ENCODE measurements at regions not wholly inside any gene's neighbourhood (a gene's known extent, or its start where the extent isn't known, plus 50 kb on each side); places are given as distances from the start of the nearest gene placed in this dataset.

GRCh38 chr5:57655228-57655627 lies 172.6 kb upstream of the ACTBL2 start:
- no peak overlapping the region for H3K4me3 ChIP-seq
- TF ChIP-seq POLR2A (IDR thresholded peaks at IDR 0.05) (no peak), CTCF (IDR thresholded peaks at IDR 0.05 in 8 of 11, conservative IDR thresholded peaks at IDR 0.05 in 3 of 11) (no peak), POLR2AphosphoS5 (IDR thresholded peaks at IDR 0.05) (no peak)
- peaks cover 0 to 3% (median 0%) of the 10 kb centered on the region in 8 donors for H3K9me3 ChIP-seq
- intact Hi-C loops (cut with DNase I; ENCODE audit: low total_unique reads), result loop anchor here (10.0 kb wide), 1 partner anchor 810 kb away; the partner anchor contains the start of gene PLK2
- H3K27ac ChIP-seq, result no peak overlapping the region
- WGBS, 5 donors, result 69 to 89% (median 83%) methylated on average over 4 of the region's 4 CpGs
- H3K36me3 ChIP-seq, result no peaks in the 10 kb centered on the region
- no peak for DNase-seq
- no peaks in the 10 kb centered on the region for H3K27me3 ChIP-seq (replicated peaks in 1 of 7)
- H3K4me1 ChIP-seq, result no peaks in the 10 kb centered on the region

- Histone ChIP-seq H3K4me1 (no peaks in the 10 kb centered on the region), H3K36me3 (no peaks in the 10 kb centered on the region), H3K27ac (no peak overlapping the region), H3K9me3 (peaks cover 0 to 3% (median 0%) of the 10 kb centered on the region in 8 donors), H3K4me3 (no peak overlapping the region), H3K27me3 (replicated peaks in 1 of 7) (no peaks in the 10 kb centered on the region)
- intact Hi-C loops (cut with DNase I; ENCODE audit: low total_unique reads), result loop anchor here (10.0 kb wide), 1 partner anchor 811 kb away; the partner anchor contains the start of gene PLK2
- DNase-seq, result no peak
- TF ChIP-seq POLR2A (IDR thresholded peaks at IDR 0.05), result no peak
- no peak for TF ChIP-seq POLR2AphosphoS5 (IDR thresholded peaks at IDR 0.05)
- TF ChIP-seq CTCF (IDR thresholded peaks at IDR 0.05 in 8 of 11, conservative IDR thresholded peaks at IDR 0.05 in 3 of 11), result no peak
- 62 to 80% (median 69%) methylated on average over 3 of the region's 3 CpGs for WGBS, 5 donors
Measured at GRCh38 chr5:57653636-57654290, 171.2 kb upstream of the ACTBL2 start.

GRCh38 chr5:57651127-57651526 lies 168.5 kb upstream of the ACTBL2 start:
- WGBS, 5 donors, result 84 to 100% (median 85%) methylated on average over 1 of the region's 1 CpG
- DNase-seq, result no peak
- H3K36me3 ChIP-seq, result no peaks in the 10 kb centered on the region
- no peak overlapping the region for H3K4me3 ChIP-seq
- intact Hi-C loops (cut with DNase I; ENCODE audit: low total_unique reads), result loop anchor here (10.0 kb wide), 1 partner anchor 814 kb away; the partner anchor contains the start of gene PLK2
- no peaks in the 10 kb centered on the region for H3K4me1 ChIP-seq
- H3K27ac ChIP-seq, result no peak overlapping the region
- TF ChIP-seq POLR2AphosphoS5 (IDR thresholded peaks at IDR 0.05), result no peak
- TF ChIP-seq POLR2A (IDR thresholded peaks at IDR 0.05), result no peak
- TF ChIP-seq CTCF (IDR thresholded peaks at IDR 0.05 in 8 of 11, conservative IDR thresholded peaks at IDR 0.05 in 3 of 11), result no peak
- H3K27me3 ChIP-seq (replicated peaks in 1 of 7), result no peaks in the 10 kb centered on the region
- H3K9me3 ChIP-seq, result peaks cover 0 to 13% (median 5%) of the 10 kb centered on the region in 8 donors

- whole genome bisulfite sequencing, 5 donors, result 64 to 90% (median 76%) methylated on average over 6 of the region's 6 CpGs
- Histone ChIP-seq H3K4me3 (no peak overlapping the region), H3K36me3 (no peaks in the 10 kb centered on the region), H3K9me3 (peaks cover 0 to 13% (median 5%) of the 10 kb centered on the region in 8 donors), H3K4me1 (no peaks in the 10 kb centered on the region), H3K27me3 (replicated peaks in 1 of 7) (no peaks in the 10 kb centered on the region), H3K27ac (no peak overlapping the region)
- intact Hi-C loops (cut with DNase I; ENCODE audit: low total_unique reads), result loop anchor here (10.0 kb wide), 1 partner anchor 814 kb away; the partner anchor contains the start of gene PLK2
- DNase-seq, result no peak
- peak; percentile 14 to 69 (median 53) for TF ChIP-seq CTCF (IDR thresholded peaks at IDR 0.05 in 8 of 11, conservative IDR thresholded peaks at IDR 0.05 in 3 of 11)
- no peak for TF ChIP-seq POLR2AphosphoS5 (IDR thresholded peaks at IDR 0.05)
Measured at GRCh38 chr5:57650360-57651069, 167.9 kb upstream of the ACTBL2 start.

Measured in spleen (tissue), 11 donors.